ENCODE measurements at regions not wholly inside any gene's neighbourhood (a gene's known extent, or its start where the extent isn't known, plus 50 kb on each side); places are given as distances from the start of the nearest gene placed in this dataset.

DNA sequence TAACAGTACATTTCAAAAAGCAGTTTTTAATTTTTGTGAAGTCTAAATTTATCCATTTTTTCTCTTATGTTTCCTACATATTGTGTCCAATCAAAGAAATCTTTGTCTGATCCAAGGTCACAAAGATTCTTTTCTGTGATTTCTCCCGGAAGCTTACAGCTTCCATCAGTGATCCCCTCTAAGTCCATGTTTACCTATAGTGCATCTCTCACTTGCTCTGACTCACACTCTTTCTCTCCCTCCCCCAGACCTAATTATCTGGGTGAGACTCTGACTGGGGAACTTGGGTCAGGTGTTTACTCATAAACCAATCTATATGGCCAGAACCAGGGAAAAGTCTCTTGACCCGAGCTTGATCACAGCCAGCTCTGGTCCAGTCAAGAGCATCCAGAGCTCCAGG, 224.4 kb downstream of the SPTSSA start:
- DNase-seq = no peak

DNA sequence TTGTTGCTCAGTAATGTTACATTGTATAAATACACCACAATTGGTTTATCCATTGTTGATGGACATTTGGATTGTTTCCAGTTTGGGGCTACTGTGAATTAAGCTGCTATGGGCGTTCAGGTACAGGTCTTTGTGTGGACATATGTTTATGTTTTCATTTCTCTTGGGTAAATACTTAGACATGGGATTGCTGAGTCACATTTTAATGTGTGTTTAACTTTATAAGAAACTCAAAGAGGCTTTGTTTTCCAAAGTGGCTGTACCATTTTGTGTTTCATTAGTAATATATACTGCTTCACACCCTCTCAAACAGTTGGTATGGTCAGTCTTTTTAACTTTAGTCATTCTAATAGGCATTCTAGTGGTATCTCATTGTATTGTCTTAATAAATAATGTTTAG, 225.0 kb downstream of the SPTSSA start:
- no peak for DNase-seq

GRCh38 chr14:34235643-34236300, 226.3 kb downstream of the SPTSSA start:
- DNase-seq = no peak

- DNase-seq = no peak
Observed at GRCh38 chr14:34234258-34234657, 227.8 kb downstream of the SPTSSA start.

- DNase-seq = no peak
Observed at GRCh38 chr14:34233619-34234018, 228.4 kb downstream of the SPTSSA start.

DNA sequence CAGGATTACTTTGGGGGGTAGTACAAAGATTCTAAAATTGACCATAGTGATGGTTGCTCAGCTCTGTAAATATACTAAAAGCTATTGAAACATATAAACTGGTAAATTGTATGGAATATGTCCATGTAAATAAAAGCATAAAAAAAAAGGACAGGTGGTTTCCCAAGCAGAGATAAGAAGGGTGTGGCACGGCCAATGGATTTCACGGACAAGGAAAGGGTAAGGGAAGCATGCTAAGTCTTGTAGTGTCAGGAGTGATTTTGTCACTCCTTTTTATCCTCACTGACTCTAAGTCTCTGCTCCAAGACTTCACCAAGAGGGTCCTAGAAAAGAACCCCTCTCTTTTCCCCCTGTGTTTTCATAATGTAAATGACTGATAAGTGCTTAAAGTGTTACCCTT, 229.2 kb downstream of the SPTSSA start:
- no peak for DNase-seq

GRCh38 chr14:34231626-34232025, 230.4 kb downstream of the SPTSSA start:
- no peak for DNase-seq

DNA sequence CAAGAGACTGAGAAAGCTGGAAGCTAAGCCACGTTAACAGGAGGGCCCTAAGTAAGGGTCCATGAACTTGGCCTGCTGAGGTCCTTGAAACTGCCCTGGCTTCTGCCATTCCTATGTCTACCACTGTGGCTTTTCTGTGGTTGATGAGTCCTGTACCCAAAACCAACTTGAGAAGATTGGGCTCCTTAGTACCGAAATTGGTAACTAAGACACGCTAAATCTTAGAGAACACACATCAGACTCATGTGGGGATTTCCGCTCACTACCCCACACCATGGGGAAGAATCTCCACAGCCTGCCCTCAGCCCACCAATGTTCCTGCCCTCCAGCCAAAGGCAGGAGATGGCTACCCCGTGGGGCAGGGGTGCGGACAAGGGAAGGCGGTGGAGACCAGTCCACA, 232.9 kb downstream of the SPTSSA start:
- DNase-seq = no peak

DNA sequence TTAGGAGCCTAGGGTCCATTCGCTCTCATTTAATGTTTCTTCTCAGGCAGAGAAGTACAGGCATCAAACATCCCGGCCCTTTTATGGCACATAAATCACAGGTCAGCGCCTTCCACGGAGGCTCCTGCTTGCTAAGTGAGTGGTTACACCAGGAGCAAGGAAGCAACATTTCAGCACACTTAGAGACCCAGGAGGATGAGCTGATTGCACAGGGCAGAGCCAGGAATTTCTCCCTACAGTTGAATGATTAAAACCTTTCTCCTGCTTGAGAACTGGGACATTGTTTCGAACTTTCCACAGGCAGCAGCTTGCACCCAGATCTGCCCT, 233.4 kb downstream of the SPTSSA start:
- DNase-seq = no peak

DNA sequence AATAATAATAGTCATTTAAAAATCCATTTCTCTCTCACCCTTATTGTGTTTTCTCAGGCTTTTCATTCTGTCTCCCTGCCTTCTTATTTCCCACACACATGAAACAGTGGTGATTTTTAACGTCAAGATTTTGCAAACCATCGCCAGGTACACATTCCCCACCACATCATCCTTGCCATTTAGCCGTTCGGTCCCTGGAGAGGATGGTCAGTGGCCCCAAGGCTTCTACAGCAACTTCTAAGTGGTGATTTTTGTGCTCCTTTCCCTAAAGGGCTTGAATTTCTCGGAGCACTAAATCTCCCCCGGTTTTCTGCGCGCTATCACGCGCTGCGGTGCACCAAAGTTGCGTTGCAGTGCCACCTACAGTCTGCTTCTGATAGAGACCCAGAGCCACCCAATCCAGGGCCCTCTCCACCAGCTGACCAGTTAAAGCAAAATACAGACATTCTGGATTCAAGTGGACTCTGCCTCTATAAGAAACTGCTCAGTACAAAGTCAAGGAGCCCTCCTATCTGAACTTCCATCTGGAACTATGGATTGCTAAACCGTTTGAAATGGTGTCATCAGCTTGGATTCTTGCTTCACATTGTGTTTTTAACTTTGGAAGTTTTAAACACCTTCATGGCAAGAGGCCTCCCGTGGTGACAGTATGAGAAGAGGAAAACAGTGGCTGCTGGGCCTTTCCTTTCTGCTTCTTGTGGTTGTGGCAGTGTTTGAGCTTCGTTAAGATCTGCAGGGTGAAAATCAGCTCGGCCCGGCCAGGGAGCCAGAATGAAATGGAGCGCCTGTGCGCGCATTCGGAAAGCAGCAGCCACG, 234.0 kb downstream of the SPTSSA start:
- DNase-seq = peak; percentile 52

DNA sequence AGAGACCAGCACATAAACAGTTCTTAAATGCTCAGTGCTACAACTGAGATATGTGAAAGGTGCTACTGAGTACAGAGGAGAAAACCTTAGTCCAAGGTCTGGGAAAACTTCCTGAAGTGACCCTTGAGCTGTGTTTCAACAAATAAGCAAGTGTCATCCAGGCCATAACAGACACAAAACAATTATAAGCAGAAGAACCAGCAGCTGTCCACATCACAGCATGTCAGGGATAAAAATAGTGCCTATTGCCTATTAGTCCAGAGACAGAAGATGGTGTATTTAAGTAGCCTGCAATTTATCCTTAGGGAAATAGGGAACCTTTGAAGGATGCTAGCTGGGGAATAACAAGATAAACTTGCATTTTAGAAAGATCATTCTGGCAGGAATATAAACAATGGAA, 237.8 kb downstream of the SPTSSA start:
- DNase-seq = no peak

GRCh38 chr14:34223373-34224148, 238.5 kb downstream of the SPTSSA start:
- no peak for DNase-seq

DNA sequence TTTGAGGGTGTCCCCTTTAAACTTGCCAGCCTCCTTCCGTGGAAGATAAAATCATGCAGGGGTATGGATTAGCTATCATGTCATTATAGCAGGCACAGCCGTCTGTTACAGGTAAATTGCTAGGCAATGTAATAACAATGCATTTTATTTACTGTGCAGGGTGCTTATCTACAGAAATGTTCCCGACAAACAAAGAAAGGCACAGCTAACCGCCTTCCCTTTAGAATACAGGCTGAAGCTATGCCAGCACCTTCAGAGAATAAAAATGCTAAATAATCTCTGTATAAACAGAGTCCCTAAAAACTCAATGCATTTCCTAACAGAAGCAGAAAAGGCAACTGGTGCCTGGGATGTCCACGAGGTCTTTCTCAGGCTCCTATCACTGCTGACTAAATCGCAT, 239.2 kb downstream of the SPTSSA start:
- DNase-seq = no peak

DNA sequence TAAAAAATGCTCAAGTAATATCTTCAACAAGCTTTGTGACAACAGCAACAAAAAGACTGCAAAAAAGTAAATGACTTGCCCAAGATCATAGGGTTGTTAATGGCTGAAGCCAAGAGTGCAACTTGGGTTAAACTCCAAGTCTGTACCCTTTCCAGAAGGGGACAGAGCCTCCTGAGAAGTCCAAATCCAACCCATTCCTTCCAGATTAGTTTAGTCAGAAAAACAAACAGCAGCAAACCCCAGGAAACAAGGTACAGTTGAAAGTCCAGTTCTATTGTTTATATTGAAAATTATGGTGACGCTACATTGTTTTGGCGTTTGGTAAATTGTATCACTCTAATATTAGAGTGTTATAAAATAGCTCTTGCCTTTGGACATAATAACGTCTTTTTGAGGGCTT, 239.9 kb downstream of the SPTSSA start:
- DNase-seq = no peak

DNA sequence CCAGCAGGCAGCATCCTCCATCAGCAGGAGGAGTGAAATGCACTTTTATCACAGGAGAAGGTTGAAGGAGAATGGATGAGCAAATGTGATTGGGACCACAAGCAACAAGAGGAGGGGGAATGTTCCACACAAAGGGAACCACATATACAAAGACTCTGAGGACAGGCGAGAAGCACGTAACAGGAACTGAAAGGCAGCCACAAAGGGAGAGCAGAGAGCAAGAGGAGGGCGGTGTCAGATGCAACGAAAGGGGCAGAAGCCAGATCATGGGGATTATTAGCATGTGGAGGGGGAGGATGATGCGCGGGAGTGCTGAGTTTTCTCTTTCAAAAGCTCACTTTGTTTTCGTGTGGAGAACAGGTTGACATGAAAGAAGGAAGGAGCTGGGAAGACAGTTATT, 241.1 kb downstream of the SPTSSA start:
- DNase-seq = no peak

DNA sequence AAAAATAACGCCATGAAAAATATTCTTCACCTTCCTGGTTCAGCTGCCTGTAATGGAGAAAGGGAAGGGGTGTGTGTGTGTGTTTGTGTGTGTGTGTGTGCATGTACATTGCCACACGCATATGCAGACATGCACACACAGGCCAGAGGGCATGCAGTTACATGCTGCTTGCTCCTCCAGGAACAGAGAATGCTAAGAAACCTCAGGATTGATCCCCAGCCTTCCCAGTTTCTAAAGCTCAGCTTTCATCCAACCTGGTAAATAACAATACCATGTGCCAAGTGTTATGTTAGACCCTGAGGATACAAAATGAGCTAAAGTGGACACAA, 241.7 kb downstream of the SPTSSA start:
- DNase-seq = no peak

- no peak for DNase-seq
Observed at GRCh38 chr14:34219661-34220377, 242.2 kb downstream of the SPTSSA start.

DNA sequence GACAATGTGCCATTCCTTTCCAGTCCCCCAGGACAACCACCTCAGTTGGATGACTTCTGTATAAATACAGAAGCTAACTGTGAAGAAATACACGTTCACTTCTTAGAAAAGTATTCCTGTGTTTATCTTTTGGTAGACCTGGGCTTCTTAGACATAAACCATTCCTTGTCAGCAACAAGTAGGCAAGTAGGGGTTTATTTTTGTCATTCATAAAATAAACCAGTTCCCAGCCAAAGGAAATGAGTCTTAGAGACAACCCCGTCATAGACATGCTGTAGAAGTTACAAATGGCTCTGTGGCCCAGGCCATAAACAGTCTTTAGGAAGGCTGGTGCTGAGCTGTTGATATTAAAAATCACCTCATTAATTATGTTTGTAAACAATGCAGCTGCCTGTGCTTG, 243.2 kb downstream of the SPTSSA start:
- DNase-seq = no peak

- DNase-seq = no peak
Observed at GRCh38 chr14:34214961-34215360, 247.1 kb downstream of the SPTSSA start.

DNA sequence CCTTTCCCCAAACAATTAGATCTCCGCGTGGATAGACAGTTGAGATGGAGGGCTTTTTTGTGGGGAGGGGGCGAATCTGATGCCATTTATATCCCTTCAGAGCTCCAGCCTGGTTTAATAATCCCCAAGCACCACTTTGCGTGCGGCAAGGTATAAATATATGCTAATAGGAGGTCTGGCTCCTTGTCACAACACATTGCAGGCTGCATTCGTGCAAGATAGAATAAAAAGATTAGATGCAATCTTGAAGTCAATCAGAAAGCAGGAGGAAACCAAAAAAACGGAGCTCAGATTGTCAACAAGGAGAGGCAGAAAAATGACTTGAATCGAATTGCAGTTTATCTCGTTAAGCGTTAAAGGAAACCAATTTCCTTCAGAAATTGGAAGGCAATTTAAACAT, 248.7 kb downstream of the SPTSSA start:
- DNase-seq = no peak

GRCh38 chr14:34212172-34212929, 249.7 kb downstream of the SPTSSA start:
- no peak for DNase-seq

DNA sequence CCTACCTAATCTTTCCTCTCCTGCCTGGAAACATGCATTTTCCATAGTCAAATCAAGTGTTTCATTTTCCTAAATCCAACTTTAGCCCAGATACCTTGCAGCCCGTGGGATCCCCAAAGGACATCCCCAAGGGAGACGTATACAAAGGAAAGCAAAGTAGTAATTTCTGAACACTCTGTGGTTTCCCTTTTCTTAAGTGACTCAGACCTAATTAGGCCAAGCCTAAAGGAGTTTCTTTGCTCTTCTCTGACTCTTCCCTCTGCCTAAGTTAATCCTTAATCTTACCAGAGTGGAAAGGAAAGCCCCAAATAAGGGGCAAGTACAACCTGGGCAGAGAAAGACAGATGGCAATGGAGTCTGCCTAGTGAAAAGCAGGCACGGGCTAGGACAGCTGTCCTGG, 250.3 kb downstream of the SPTSSA start:
- DNase-seq = no peak

- DNase-seq = no peak
Observed at GRCh38 chr14:34208532-34208931, 253.5 kb downstream of the SPTSSA start.
